Neural progenitor cell (in vitro differentiated cells): ENCODE measurements at regions not wholly inside any gene's neighbourhood (a gene's known extent, or its start where the extent isn't known, plus 50 kb on each side); places are given as distances from the start of the nearest gene placed in this dataset.

Experiments used
- DNase-seq: peaks from one replicate; pipeline ENCODE4 v3.0.0-alpha.2; 2016; ENCODE audit warnings: low spot score
- H2AFZ ChIP-seq: fragments of 200-600 bp; sonication (generic); replicated peaks from 2 replicates; pipeline ENCODE4 v1.6.1; 2016; ENCODE audit warnings: antibody characterized with exemption
- H3F3A ChIP-seq: fragments of 200-600 bp; sonication (generic); 2 replicates; pipeline ENCODE4 v1.6.1; 2016; ENCODE audit warnings: antibody characterized with exemption, low read depth
- H3K27ac ChIP-seq: fragments of 200-600 bp; sonication (generic); 2 replicates; pipeline ENCODE4 v1.5.1; 2016; ENCODE audit warnings: mild to moderate bottlenecking
- H3K27me3 ChIP-seq: fragments of 200-600 bp; sonication (generic); 2 replicates; pipeline ENCODE4 v1.6.1; 2016; ENCODE audit warnings: mild to moderate bottlenecking, moderate library complexity
- H3K36me3 ChIP-seq: fragments of 200-600 bp; sonication (generic); 2 replicates; pipeline ENCODE4 v1.5.1; 2016
- H3K4me1 ChIP-seq: fragments of 200-600 bp; sonication (generic); 2 replicates; pipeline ENCODE4 v1.6.1; 2016; ENCODE audit warnings: mixed run types
- H3K4me2 ChIP-seq: fragments of 200-600 bp; sonication (generic); 2 replicates; pipeline ENCODE4 v1.6.1; 2016
- H3K4me3 ChIP-seq: fragments of 200-600 bp; sonication (generic); 2 replicates; pipeline ENCODE4 v1.5.1; 2016
- H3K79me2 ChIP-seq: fragments of 200-600 bp; sonication (generic); 2 replicates; pipeline ENCODE4 v1.6.1; 2016; ENCODE audit warnings: low read depth
- H3K9ac ChIP-seq: fragments of 200-600 bp; sonication (generic); 2 replicates; pipeline ENCODE4 v1.6.1; 2016
- H3K9me3 ChIP-seq: fragments of 200-600 bp; sonication (generic); 2 replicates; pipeline ENCODE4 v1.5.1; 2016; ENCODE audit warnings: low read depth
- H4K20me1 ChIP-seq: fragments of 200-600 bp; sonication (generic); 2 replicates; pipeline ENCODE4 v1.6.1; 2016; ENCODE audit warnings: low read depth
- H3K27ac Mint-ChIP-seq: 3 replicates; pipeline ENCODE4 v1.8.0; 2021; ENCODE audit warnings: mixed read lengths
- H3K27me3 Mint-ChIP-seq: 2 replicates; pipeline ENCODE4 v1.8.0; 2022; ENCODE audit warnings: low read depth, mild to moderate bottlenecking, inconsistent platforms, moderate library complexity, mixed read lengths; ENCODE audit not compliant: insufficient read depth
- H3K36me3 Mint-ChIP-seq: 3 replicates; pipeline ENCODE4 v1.8.0; 2021; ENCODE audit warnings: mixed read lengths
- H3K4me1 Mint-ChIP-seq: 3 replicates; pipeline ENCODE4 v1.8.0; 2021; ENCODE audit warnings: mixed read lengths
- H3K4me3 Mint-ChIP-seq: 3 replicates; pipeline ENCODE4 v1.8.0; 2021; ENCODE audit warnings: mild to moderate bottlenecking, moderate library complexity, mixed read lengths
- H3K9me3 Mint-ChIP-seq: 3 replicates; pipeline ENCODE4 v1.8.0; 2020; ENCODE audit warnings: mixed read lengths
- CTCF ChIP-seq: fragments of 200-600 bp; sonication (generic); IDR thresholded peaks from 2 replicates; pipeline ENCODE4 v1.5.1; 2017; ENCODE audit warnings: antibody characterized with exemption, mild to moderate bottlenecking
- EZH2 ChIP-seq: fragments of 200-600 bp; sonication (generic); IDR thresholded peaks from 2 replicates; pipeline ENCODE4 v1.6.1; 2017; ENCODE audit warnings: antibody characterized with exemption, mild to moderate bottlenecking, moderate library complexity
- EZH2phosphoT487 ChIP-seq: fragments of 200-600 bp; sonication (generic); IDR thresholded peaks from 2 replicates; pipeline ENCODE4 v1.6.1; 2017; ENCODE audit warnings: antibody characterized with exemption

GRCh38 chr16:65287307-65287706 lies 165.4 kb upstream of the CDH11 start:
- H2AFZ ChIP-seq: no peak overlapping the region
- H4K20me1 ChIP-seq: no peaks in the 10 kb centered on the region
- no peaks in the 10 kb centered on the region for H3K36me3 Mint-ChIP-seq
- no peaks in the 10 kb centered on the region for H3K36me3 ChIP-seq
- H3K27ac ChIP-seq: no peak overlapping the region
- no peak for DNase-seq
- H3K4me2 ChIP-seq: no peak overlapping the region
- no peaks in the 10 kb centered on the region for H3K9me3 ChIP-seq
- H3K27ac Mint-ChIP-seq: no peak overlapping the region
- H3K9me3 Mint-ChIP-seq: no peaks in the 10 kb centered on the region
- peaks cover 6% of the 10 kb centered on the region for H3K27me3 Mint-ChIP-seq
- H3K79me2 ChIP-seq: no peaks in the 10 kb centered on the region
- TF ChIP-seq CTCF (no peak), EZH2phosphoT487 (no peak), EZH2 (no peak)
- no peak overlapping the region for H3K4me3 Mint-ChIP-seq
- H3K27me3 ChIP-seq: no peaks in the 10 kb centered on the region
- H3F3A ChIP-seq: peaks cover 3% of the 10 kb centered on the region
- H3K9ac ChIP-seq: no peak overlapping the region
- H3K4me1 Mint-ChIP-seq: peaks cover 38% of the 10 kb centered on the region
- H3K4me1 ChIP-seq: peaks cover 15% of the 10 kb centered on the region
- H3K4me3 ChIP-seq: no peak overlapping the region

- TF ChIP-seq EZH2 (no peak), CTCF (no peak), EZH2phosphoT487 (no peak)
- no peak overlapping the region for H3K4me3 Mint-ChIP-seq
- H3K9me3 ChIP-seq: no peaks in the 10 kb centered on the region
- H3K4me2 ChIP-seq: no peak overlapping the region
- H3K27ac ChIP-seq: no peak overlapping the region
- H3K79me2 ChIP-seq: no peaks in the 10 kb centered on the region
- peaks cover 34% of the 10 kb centered on the region for H3K4me1 ChIP-seq
- H3K36me3 Mint-ChIP-seq: no peaks in the 10 kb centered on the region
- H3K9me3 Mint-ChIP-seq: no peaks in the 10 kb centered on the region
- no peaks in the 10 kb centered on the region for H3K27me3 ChIP-seq
- no peaks in the 10 kb centered on the region for H4K20me1 ChIP-seq
- H3K27me3 Mint-ChIP-seq: peaks cover 6% of the 10 kb centered on the region
- H2AFZ ChIP-seq: no peak overlapping the region
- H3K4me3 ChIP-seq: no peak overlapping the region
- no peak overlapping the region for H3K9ac ChIP-seq
- peaks cover 21% of the 10 kb centered on the region for H3F3A ChIP-seq
- no peak for DNase-seq
- H3K27ac Mint-ChIP-seq: no peak overlapping the region
- H3K4me1 Mint-ChIP-seq: peaks cover 57% of the 10 kb centered on the region
- no peaks in the 10 kb centered on the region for H3K36me3 ChIP-seq
Observed at GRCh38 chr16:65285128-65286048, 163.5 kb upstream of the CDH11 start.

GRCh38 chr16:65284626-65285025 lies 162.8 kb upstream of the CDH11 start:
- no peaks in the 10 kb centered on the region for H3K9me3 ChIP-seq
- peaks cover 22% of the 10 kb centered on the region for H3F3A ChIP-seq
- H3K79me2 ChIP-seq: no peaks in the 10 kb centered on the region
- Mint-ChIP-seq H3K9me3 (no peaks in the 10 kb centered on the region), H3K4me1 (peaks cover 61% of the 10 kb centered on the region), H3K36me3 (no peaks in the 10 kb centered on the region), H3K27ac (no peak overlapping the region), H3K27me3 (peaks cover 6% of the 10 kb centered on the region), H3K4me3 (no peak overlapping the region)
- peaks cover 36% of the 10 kb centered on the region for H3K4me1 ChIP-seq
- H3K4me2 ChIP-seq: no peak overlapping the region
- H4K20me1 ChIP-seq: no peaks in the 10 kb centered on the region
- no peak overlapping the region for H2AFZ ChIP-seq
- DNase-seq: no peak
- no peak overlapping the region for H3K27ac ChIP-seq
- TF ChIP-seq EZH2phosphoT487: no peak
- no peak for TF ChIP-seq EZH2
- no peak for TF ChIP-seq CTCF
- H3K36me3 ChIP-seq: no peaks in the 10 kb centered on the region
- H3K9ac ChIP-seq: no peak overlapping the region
- no peak overlapping the region for H3K4me3 ChIP-seq
- no peaks in the 10 kb centered on the region for H3K27me3 ChIP-seq
